WTC11 (cell line): ENCODE measurements at regions not wholly inside any gene's neighbourhood (a gene's known extent, or its start where the extent isn't known, plus 50 kb on each side); places are given as distances from the start of the nearest gene placed in this dataset.

Experiments
- AFF4 ChIP-seq: sonication (generic); formaldehyde crosslinking; IDR thresholded peaks from 2 replicates; pipeline ENCODE4 v1.8.1; 2023; ENCODE audit warnings: mild to moderate bottlenecking, missing genetic modification reagents, borderline replicate concordance
- CREB1 ChIP-seq: sonication (generic); formaldehyde crosslinking; IDR thresholded peaks from 2 replicates; pipeline ENCODE4 v1.8.0; 2023; ENCODE audit warnings: mild to moderate bottlenecking, missing genetic modification reagents
- CTCF ChIP-seq: fragments of 200-600 bp; IDR thresholded peaks from 2 replicates; pipeline ENCODE4 v1.8.0; 2022; ENCODE audit warnings: antibody characterized with exemption
- FOXJ3 ChIP-seq: sonication (generic); formaldehyde crosslinking; IDR thresholded peaks from 2 replicates; pipeline ENCODE4 v1.9.0; 2021; ENCODE audit warnings: missing genetic modification reagents, mild to moderate bottlenecking, borderline replicate concordance
- NFYB ChIP-seq: sonication (generic); formaldehyde crosslinking; conservative IDR thresholded peaks from 2 replicates; pipeline ENCODE4 v1.8.0; 2022; ENCODE audit warnings: low read depth, missing genetic modification reagents
- SMAD3 ChIP-seq: sonication (generic); formaldehyde crosslinking; IDR thresholded peaks from 2 replicates; pipeline ENCODE4 v1.8.0; 2022; ENCODE audit warnings: missing genetic modification reagents, mild to moderate bottlenecking, borderline replicate concordance
- ZBTB21 ChIP-seq: sonication (generic); formaldehyde crosslinking; IDR thresholded peaks from 2 replicates; pipeline ENCODE4 v1.8.1; 2023; ENCODE audit warnings: mild to moderate bottlenecking, missing genetic modification reagents, borderline replicate concordance
- ZNF317 ChIP-seq: sonication (generic); formaldehyde crosslinking; IDR thresholded peaks from 2 replicates; pipeline ENCODE4 v1.8.1; 2023; ENCODE audit warnings: low read depth, mild to moderate bottlenecking, moderate library complexity, missing genetic modification reagents, borderline replicate concordance
- ZNF512 ChIP-seq: sonication (generic); formaldehyde crosslinking; IDR thresholded peaks from 2 replicates; pipeline ENCODE4 v1.8.1; 2022; ENCODE audit warnings: missing genetic modification reagents, borderline replicate concordance

- TF ChIP-seq ZNF317: peak; percentile 95
- TF ChIP-seq CTCF: no peak
- no peak for TF ChIP-seq CREB1 (CRISPR knock-in tag)
- no peak for TF ChIP-seq ZBTB21
- no peak for TF ChIP-seq SMAD3 (CRISPR knock-in tag)
- TF ChIP-seq AFF4 (CRISPR knock-in tag): no peak
- no peak for TF ChIP-seq ZNF512 (CRISPR knock-in tag)
- no peak for TF ChIP-seq NFYB
- TF ChIP-seq FOXJ3: no peak
These were observed 482.3 kb upstream of the ZNF507 start for GRCh38 chr19:31863122-31863521.
